Stimulated activated CD8-positive, alpha-beta memory T cell treated with anti-CD3 and anti-CD28 coated beads, Interleukin-7, amount 100 ng/mL, for 4 hours (primary cell): ENCODE measurements at regions not wholly inside any gene's neighbourhood (a gene's known extent, or its start where the extent isn't known, plus 50 kb on each side); places are given as distances from the start of the nearest gene placed in this dataset.
"Not testable (repeated sequence)": the region's sequence is repeated elsewhere in the genome, so short reads cannot be mapped to it uniquely, and the experiment has no call there.

ENCODE experiments used
- DNase-seq, 2 donors: peaks; one replicate each; pipeline ENCODE4 v3.0.0-alpha.2; 2020; ENCODE audit warnings: low read depth in 2 of 2

- DNase-seq, result no peak
These were observed 2133.6 kb upstream of the ACO1 start for GRCh38 chr9:30250872-30251271.

- DNase-seq, result no peak
These were observed 2126.3 kb upstream of the ACO1 start for GRCh38 chr9:30258094-30258493.

GRCh38 chr9:30280229-30280900 is 2104.1 kb upstream of the ACO1 start:
- no peak for DNase-seq

- DNase-seq, result no peak
These were observed 2095.0 kb upstream of the ACO1 start for GRCh38 chr9:30289435-30289834.

GRCh38 chr9:30292026-30292425 is 2092.4 kb upstream of the ACO1 start:
- DNase-seq, result not testable (repeated sequence)

GRCh38 chr9:30293231-30293630 is 2091.2 kb upstream of the ACO1 start:
- no peak for DNase-seq

- DNase-seq, result no peak
These were observed 2085.2 kb upstream of the ACO1 start for GRCh38 chr9:30299126-30299780.

GRCh38 chr9:30301271-30301963 is 2083.0 kb upstream of the ACO1 start:
- DNase-seq, result no peak

- DNase-seq, result no peak
These were observed 2073.7 kb upstream of the ACO1 start for GRCh38 chr9:30310711-30311110.

GRCh38 chr9:30329431-30329830 is 2055.0 kb upstream of the ACO1 start:
- DNase-seq, result no peak

- no peak for DNase-seq
These were observed 2035.5 kb upstream of the ACO1 start for GRCh38 chr9:30348904-30349303.

- no peak for DNase-seq
These were observed 2034.6 kb upstream of the ACO1 start for GRCh38 chr9:30349526-30350513.

GRCh38 chr9:30356221-30356620 is 2028.2 kb upstream of the ACO1 start:
- no peak for DNase-seq

- no peak for DNase-seq
These were observed 2022.1 kb upstream of the ACO1 start for GRCh38 chr9:30362373-30362772.

GRCh38 chr9:30366140-30366539 is 2018.3 kb upstream of the ACO1 start:
- not testable (repeated sequence) for DNase-seq

- no peak for DNase-seq
These were observed 2002.2 kb upstream of the ACO1 start for GRCh38 chr9:30382271-30382670.

- no peak for DNase-seq
These were observed 1974.2 kb upstream of the ACO1 start for GRCh38 chr9:30410273-30410672.

GRCh38 chr9:30411571-30411970 is 1972.9 kb upstream of the ACO1 start:
- no peak for DNase-seq

GRCh38 chr9:30459156-30459555 is 1925.3 kb upstream of the ACO1 start:
- DNase-seq, result no peak

GRCh38 chr9:30476826-30477225 is 1907.6 kb upstream of the ACO1 start:
- DNase-seq, result no peak

GRCh38 chr9:30478684-30479083 is 1905.8 kb upstream of the ACO1 start:
- DNase-seq, result no peak

GRCh38 chr9:30482499-30482898 is 1901.9 kb upstream of the ACO1 start:
- no peak for DNase-seq
